Prostate gland (tissue), 2 donors: ENCODE measurements at regions not wholly inside any gene's neighbourhood (a gene's known extent, or its start where the extent isn't known, plus 50 kb on each side); places are given as distances from the start of the nearest gene placed in this dataset.

ENCODE experiments used
- POLR2A ChIP-seq: fragments of 450-650 bp; IDR thresholded peaks from one replicate; pipeline ENCODE4 v1.6.1; 2016; ENCODE audit warnings: antibody characterized with exemption, mild to moderate bottlenecking
- POLR2AphosphoS5 ChIP-seq: sonication (generic); formaldehyde crosslinking; IDR thresholded peaks from one replicate; pipeline ENCODE4 v1.6.1; 2017; ENCODE audit warnings: antibody characterized with exemption
- TF ChIP-seq, protein P1 (sequence below), 4 experiments: fragments of 200-600 bp in 2 of 4; fragments of 450-650 bp in 2 of 4; sonication (generic) in 2 of 4; IDR thresholded peaks; 1 replicate in 3 of 4; 2 replicates in 1 of 4; pipeline ENCODE4 v1.5.1; 2016 to 2019; ENCODE audit warnings: antibody characterized with exemption in 4 of 4, mild to moderate bottlenecking in 2 of 4, moderate library complexity in 2 of 4

- TF ChIP-seq, protein P1, sequence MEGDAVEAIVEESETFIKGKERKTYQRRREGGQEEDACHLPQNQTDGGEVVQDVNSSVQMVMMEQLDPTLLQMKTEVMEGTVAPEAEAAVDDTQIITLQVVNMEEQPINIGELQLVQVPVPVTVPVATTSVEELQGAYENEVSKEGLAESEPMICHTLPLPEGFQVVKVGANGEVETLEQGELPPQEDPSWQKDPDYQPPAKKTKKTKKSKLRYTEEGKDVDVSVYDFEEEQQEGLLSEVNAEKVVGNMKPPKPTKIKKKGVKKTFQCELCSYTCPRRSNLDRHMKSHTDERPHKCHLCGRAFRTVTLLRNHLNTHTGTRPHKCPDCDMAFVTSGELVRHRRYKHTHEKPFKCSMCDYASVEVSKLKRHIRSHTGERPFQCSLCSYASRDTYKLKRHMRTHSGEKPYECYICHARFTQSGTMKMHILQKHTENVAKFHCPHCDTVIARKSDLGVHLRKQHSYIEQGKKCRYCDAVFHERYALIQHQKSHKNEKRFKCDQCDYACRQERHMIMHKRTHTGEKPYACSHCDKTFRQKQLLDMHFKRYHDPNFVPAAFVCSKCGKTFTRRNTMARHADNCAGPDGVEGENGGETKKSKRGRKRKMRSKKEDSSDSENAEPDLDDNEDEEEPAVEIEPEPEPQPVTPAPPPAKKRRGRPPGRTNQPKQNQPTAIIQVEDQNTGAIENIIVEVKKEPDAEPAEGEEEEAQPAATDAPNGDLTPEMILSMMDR (IDR thresholded peaks at IDR 0.05): no peak
- TF ChIP-seq POLR2A (no peak), POLR2AphosphoS5 (no peak)
These were observed 393.3 kb downstream of the KIF4B start for GRCh38 chr5:155406815-155407214.
